ENCODE measurements at regions not wholly inside any gene's neighbourhood (a gene's known extent, or its start where the extent isn't known, plus 50 kb on each side); places are given as distances from the start of the nearest gene placed in this dataset.

- no peak overlapping the region for H3K4me3 ChIP-seq
- no peaks in the 10 kb centered on the region for H3K27me3 ChIP-seq
- H3K9me3 ChIP-seq, result no peaks in the 10 kb centered on the region
- H3K4me1 ChIP-seq, result no peaks in the 10 kb centered on the region
- no peak for DNase-seq
- ATAC-seq, result no peak
- no peak overlapping the region for H3K27ac ChIP-seq
- no peaks in the 10 kb centered on the region for H3K36me3 ChIP-seq
- no peak for TF ChIP-seq CTCF (IDR thresholded peaks at IDR 0.05)
- intact Hi-C loops (cut with DNase I), result no loop called here
Observed at GRCh38 chr13:61146571-61146970, 269.1 kb downstream of the PCDH20 start.

- H3K27ac ChIP-seq, result no peak overlapping the region
- intact Hi-C loops (cut with DNase I), result no loop called here
- no peak for ATAC-seq
Observed at GRCh38 chr13:61146158-61146557, 269.5 kb downstream of the PCDH20 start.

GRCh38 chr13:61144834-61145593 is 270.6 kb downstream of the PCDH20 start:
- no peaks in the 10 kb centered on the region for H3K27me3 ChIP-seq
- no peaks in the 10 kb centered on the region for H3K4me1 ChIP-seq
- no peaks in the 10 kb centered on the region for H3K9me3 ChIP-seq
- no peak overlapping the region for H3K27ac ChIP-seq
- H3K36me3 ChIP-seq, result no peaks in the 10 kb centered on the region
- intact Hi-C loops (cut with DNase I), result no loop called here
- H3K4me3 ChIP-seq, result no peak overlapping the region
- DNase-seq (no peak), ATAC-seq (peak; percentile 36)
- TF ChIP-seq CTCF (IDR thresholded peaks at IDR 0.05), result no peak

More at GRCh38 chr13:61146158-61146557, 269.5 kb downstream of the PCDH20 start:
- no peaks in the 10 kb centered on the region for H3K4me1 ChIP-seq
- no peak overlapping the region for H3K4me3 ChIP-seq
- H3K9me3 ChIP-seq, result no peaks in the 10 kb centered on the region
- no peaks in the 10 kb centered on the region for H3K27me3 ChIP-seq
- H3K36me3 ChIP-seq, result no peaks in the 10 kb centered on the region
- no peak for DNase-seq
- no peak for TF ChIP-seq CTCF (IDR thresholded peaks at IDR 0.05)

- no peak overlapping the region for H3K4me3 ChIP-seq
- ATAC-seq, result no peak
- no peaks in the 10 kb centered on the region for H3K4me1 ChIP-seq
- no peak overlapping the region for H3K27ac ChIP-seq
- H3K9me3 ChIP-seq, result no peaks in the 10 kb centered on the region
- no peaks in the 10 kb centered on the region for H3K27me3 ChIP-seq
- DNase-seq, result no peak
- intact Hi-C loops (cut with DNase I), result no loop called here
- no peaks in the 10 kb centered on the region for H3K36me3 ChIP-seq
- no peak for TF ChIP-seq CTCF (IDR thresholded peaks at IDR 0.05)
Observed at GRCh38 chr13:61144301-61144700, 271.3 kb downstream of the PCDH20 start.

- no peak overlapping the region for H3K27ac ChIP-seq
- no peak overlapping the region for H3K4me3 ChIP-seq
- DNase-seq, result no peak
- H3K36me3 ChIP-seq, result no peaks in the 10 kb centered on the region
- H3K27me3 ChIP-seq, result no peaks in the 10 kb centered on the region
- no peak for ATAC-seq
- intact Hi-C loops (cut with DNase I), result no loop called here
- no peaks in the 10 kb centered on the region for H3K4me1 ChIP-seq
- TF ChIP-seq CTCF (IDR thresholded peaks at IDR 0.05), result no peak
- H3K9me3 ChIP-seq, result no peaks in the 10 kb centered on the region
Observed at GRCh38 chr13:61142506-61142905, 273.1 kb downstream of the PCDH20 start.

All from upper lobe of right lung (tissue), 1 donor.